Activated naive CD4-positive, alpha-beta T cell treated with anti-CD3 and anti-CD28 coated beads, Interleukin-2, amount 50 U/mL, for 16 hours (primary cell): ENCODE measurements at regions not wholly inside any gene's neighbourhood (a gene's known extent, or its start where the extent isn't known, plus 50 kb on each side); places are given as distances from the start of the nearest gene placed in this dataset.
A peak's percentile ranks its signal among the peaks of the same experiment; 100 is the strongest.
"Not testable (repeated sequence)": the region's sequence is repeated elsewhere in the genome, so short reads cannot be mapped to it uniquely, and the experiment has no call there.

Experiments used
- DNase-seq: peaks from one replicate; pipeline ENCODE4 v3.0.0-alpha.2; 2020

GRCh38 chr20:29320216-29320949 is 1937.1 kb upstream of the DEFB115 start:
- not testable (repeated sequence) for DNase-seq

GRCh38 chr20:29323631-29324515 is 1933.6 kb upstream of the DEFB115 start:
- not testable (repeated sequence) for DNase-seq

- not testable (repeated sequence) for DNase-seq
Observed at GRCh38 chr20:29324516-29325303, 1932.8 kb upstream of the DEFB115 start.

- no peak for DNase-seq
Observed at GRCh38 chr20:29325304-29325640, 1932.2 kb upstream of the DEFB115 start.

- not testable (repeated sequence) for DNase-seq
Observed at GRCh38 chr20:29325781-29326180, 1931.7 kb upstream of the DEFB115 start.

- no peak for DNase-seq
Observed at GRCh38 chr20:29326376-29327070, 1930.9 kb upstream of the DEFB115 start.

- peak; percentile 57 for DNase-seq
Observed at GRCh38 chr20:29327600-29328420, 1929.7 kb upstream of the DEFB115 start.

- DNase-seq: not testable (repeated sequence)
Observed at GRCh38 chr20:29330429-29331115, 1926.9 kb upstream of the DEFB115 start.

- DNase-seq: no peak
Observed at GRCh38 chr20:29349836-29350235, 1907.6 kb upstream of the DEFB115 start.

- not testable (repeated sequence) for DNase-seq
Observed at GRCh38 chr20:29375937-29376336, 1881.5 kb upstream of the DEFB115 start.

- not testable (repeated sequence) for DNase-seq
Observed at GRCh38 chr20:29392853-29393252, 1864.6 kb upstream of the DEFB115 start.

GRCh38 chr20:29408034-29408695 is 1849.3 kb upstream of the DEFB115 start:
- DNase-seq: no peak

- not testable (repeated sequence) for DNase-seq
Observed at GRCh38 chr20:29408707-29409106, 1848.8 kb upstream of the DEFB115 start.

GRCh38 chr20:29409160-29409689 is 1848.2 kb upstream of the DEFB115 start:
- not testable (repeated sequence) for DNase-seq

GRCh38 chr20:29409833-29410805 is 1847.3 kb upstream of the DEFB115 start:
- DNase-seq: no peak

- DNase-seq: no peak
Observed at GRCh38 chr20:29410806-29411457, 1846.5 kb upstream of the DEFB115 start.

GRCh38 chr20:29411458-29411820 is 1846.0 kb upstream of the DEFB115 start:
- DNase-seq: not testable (repeated sequence)

GRCh38 chr20:29419378-29419777 is 1838.1 kb upstream of the DEFB115 start:
- DNase-seq: no peak
